G401.6 (cell line): ENCODE measurements at regions not wholly inside any gene's neighbourhood (a gene's known extent, or its start where the extent isn't known, plus 50 kb on each side); places are given as distances from the start of the nearest gene placed in this dataset.

Experiments used
- FAIRE-seq: peaks from 2 replicates; lab custom pipeline; 2012; peaks lifted over from hg19 to GRCh38; lab: Jason Lieb, UNC

DNA sequence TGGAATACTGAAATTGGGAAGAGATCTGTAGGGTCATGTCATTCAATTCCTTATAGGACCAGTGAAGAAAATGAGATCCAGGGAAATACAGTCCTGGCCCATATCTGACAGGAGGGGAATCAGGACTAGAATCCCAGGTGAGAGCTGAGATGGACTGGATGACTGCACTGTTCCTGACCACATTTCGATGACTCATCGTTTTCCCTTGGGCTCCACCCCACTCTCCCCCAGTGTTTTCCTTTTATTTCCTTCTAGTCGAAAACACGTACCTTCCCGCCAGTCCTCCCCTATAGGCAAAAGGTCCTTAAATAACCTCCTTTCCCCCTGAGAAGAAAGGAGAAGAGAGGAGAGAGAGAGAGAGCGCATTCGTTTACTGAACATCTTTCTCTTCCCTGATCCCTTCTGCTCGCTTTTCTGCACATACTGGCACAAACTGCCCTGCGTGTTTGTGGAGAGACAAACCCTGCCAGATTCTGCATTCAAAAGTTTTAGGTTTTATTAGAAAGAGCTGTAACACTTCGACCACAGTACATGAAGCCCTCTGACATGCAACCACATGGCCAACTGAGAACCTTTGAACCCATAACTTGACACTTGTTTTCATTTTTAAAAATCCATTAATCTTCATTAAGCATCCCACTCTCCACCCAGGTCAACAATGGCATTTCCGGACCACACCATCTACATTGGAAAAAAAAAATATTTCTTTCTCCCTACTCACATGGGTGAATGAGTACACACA lies 565.7 kb downstream of the METTL15 start:
- FAIRE-seq: no peak

GRCh38 chr11:28671274-28671673 lies 563.1 kb downstream of the METTL15 start:
- FAIRE-seq: no peak

- FAIRE-seq: no peak
Measured at GRCh38 chr11:28666632-28667031, 558.4 kb downstream of the METTL15 start.

- no peak for FAIRE-seq
Measured at GRCh38 chr11:28659716-28660348, 551.6 kb downstream of the METTL15 start.

DNA sequence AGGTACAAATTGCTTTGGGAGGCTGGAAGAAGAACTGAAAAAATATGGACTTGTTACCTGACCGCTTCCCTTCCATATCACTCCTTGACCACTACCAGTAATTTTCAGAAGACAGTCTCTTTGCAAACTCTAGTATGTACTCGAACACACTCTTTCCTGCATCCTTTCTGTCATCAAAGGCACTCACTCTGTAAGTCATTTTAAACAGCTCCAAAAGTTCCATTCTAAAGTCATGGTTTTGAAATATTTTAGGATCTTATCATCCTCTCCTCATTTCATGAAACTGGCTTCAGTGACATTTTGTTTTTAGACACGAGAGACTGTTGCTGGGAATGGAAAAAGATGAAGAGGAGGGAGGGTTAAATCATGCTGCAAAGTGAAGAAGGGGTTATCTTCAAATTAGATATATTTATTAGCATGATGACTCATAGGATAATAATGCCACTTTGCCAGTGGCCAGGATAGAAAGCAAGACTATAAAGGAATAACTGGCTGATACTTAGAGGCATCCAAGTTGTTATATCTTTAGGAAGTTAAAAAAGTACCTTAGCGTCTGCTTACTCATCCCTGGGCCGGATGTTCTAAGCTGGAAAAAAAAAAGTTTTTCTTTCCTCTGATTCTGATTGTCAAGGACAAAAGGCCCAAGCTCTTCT lies 549.3 kb downstream of the METTL15 start:
- FAIRE-seq: no peak

DNA sequence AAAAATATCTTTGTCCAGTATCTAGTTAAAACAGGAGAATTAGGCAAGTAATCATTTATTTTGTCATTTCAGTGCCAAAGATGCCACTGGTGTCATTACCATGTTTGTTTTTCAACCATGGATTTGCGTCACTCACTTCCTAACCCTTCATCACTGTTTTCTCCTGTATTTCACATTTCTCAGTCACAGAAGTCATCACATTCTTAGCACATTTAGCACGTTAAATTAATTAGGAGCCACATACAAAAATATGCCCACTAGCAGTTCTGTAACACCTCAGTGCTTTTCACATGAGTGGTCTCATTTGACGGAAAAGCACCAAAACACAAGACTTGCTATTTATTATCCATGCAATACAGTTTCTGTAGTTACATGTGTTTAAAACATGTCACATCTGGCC lies 546.0 kb downstream of the METTL15 start:
- FAIRE-seq: no peak

DNA sequence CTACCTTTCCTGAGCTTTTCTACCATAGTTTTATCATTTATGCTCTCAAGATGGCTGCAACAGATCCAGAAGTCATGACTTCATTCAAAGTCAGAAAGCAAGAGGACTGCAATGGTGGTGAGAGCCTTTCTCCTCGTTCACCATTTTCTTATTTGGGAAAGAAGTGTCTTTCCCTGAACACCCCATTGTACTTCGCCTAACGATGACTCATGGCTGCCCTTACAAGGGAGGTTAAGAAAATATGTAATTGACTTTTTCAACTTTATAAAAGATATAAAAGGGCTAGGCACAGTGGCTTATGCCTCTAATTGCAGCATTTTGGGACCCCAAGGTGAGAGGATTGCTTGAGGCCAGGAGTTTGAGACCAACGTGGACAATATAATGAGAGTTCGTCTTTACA lies 541.7 kb downstream of the METTL15 start:
- no peak for FAIRE-seq

DNA sequence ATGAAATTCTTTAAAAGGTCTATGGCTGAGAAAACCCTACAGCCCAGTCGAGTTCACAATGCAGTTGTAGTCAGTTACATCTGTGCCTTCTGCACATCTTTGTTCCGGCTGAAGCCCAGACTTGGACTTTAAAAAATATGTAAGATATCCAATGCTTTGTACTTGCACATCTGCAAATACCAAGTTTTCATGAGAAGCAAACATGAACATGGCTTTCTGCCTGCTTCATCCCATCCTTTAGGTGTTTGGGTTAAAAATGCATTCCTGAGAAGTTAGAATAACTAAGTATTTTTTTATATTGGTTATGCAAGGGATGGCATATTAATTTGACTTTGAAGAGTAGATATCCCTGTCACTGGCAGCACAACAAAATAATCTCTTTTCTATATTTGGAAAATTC lies 528.4 kb downstream of the METTL15 start:
- no peak for FAIRE-seq

- no peak for FAIRE-seq
Measured at GRCh38 chr11:28636033-28636432, 527.8 kb downstream of the METTL15 start.

- FAIRE-seq: no peak
Measured at GRCh38 chr11:28632338-28632737, 524.1 kb downstream of the METTL15 start.

DNA sequence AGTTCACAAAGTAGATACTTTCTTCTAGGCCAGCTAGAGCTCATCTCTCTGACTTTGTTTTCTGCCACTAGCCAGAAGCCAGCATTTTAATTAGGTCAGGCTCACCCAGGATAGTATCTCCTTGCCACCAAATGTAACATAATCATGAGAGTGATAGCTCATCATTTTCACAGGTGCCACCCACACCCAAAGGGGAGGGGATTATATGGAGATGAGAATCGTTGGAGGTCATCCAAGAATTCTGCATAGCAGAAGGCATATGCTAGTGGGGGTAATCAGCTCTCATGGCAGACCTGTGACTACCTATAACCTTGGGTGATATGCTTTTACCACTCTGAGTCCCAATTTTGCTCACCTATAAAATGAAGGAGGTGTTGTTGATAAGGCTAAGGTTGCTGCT lies 523.0 kb downstream of the METTL15 start:
- FAIRE-seq: no peak

DNA sequence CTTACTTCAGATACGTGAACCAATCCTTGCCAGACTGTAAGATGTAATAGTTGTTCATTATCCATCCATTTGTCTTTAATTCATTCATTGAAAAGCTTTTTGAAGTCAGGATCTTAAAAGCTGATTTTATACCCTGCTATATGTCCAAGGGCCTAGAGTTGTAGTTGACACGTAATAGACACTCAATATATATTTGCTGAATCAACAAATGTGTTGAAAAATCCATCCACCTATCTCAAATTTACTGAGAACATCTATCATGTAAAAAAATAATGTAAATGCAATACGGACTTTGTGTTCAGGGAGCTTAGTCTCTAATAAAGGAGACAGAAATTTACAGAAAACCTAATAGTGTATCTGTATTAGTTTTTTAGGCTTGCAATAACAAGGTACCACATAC lies 521.0 kb downstream of the METTL15 start:
- no peak for FAIRE-seq

DNA sequence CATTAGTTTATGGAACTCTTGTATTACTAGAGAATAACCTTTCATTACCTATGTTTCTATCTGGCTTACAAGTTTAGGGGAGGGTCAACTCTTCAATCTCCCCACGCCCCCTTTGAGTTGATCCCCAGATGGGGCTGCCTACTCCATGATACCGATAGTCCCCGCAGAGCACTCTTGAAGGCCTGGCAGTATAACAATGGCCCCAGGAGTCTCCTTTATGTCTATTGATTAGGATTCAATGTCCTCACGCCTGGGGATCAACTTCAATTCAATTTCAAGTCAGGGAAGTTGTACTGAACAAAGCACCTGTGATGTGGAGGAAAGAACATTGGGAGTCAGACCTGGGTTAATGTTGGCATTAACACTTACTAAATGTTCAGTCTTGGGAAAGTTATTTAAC lies 520.2 kb downstream of the METTL15 start:
- no peak for FAIRE-seq

DNA sequence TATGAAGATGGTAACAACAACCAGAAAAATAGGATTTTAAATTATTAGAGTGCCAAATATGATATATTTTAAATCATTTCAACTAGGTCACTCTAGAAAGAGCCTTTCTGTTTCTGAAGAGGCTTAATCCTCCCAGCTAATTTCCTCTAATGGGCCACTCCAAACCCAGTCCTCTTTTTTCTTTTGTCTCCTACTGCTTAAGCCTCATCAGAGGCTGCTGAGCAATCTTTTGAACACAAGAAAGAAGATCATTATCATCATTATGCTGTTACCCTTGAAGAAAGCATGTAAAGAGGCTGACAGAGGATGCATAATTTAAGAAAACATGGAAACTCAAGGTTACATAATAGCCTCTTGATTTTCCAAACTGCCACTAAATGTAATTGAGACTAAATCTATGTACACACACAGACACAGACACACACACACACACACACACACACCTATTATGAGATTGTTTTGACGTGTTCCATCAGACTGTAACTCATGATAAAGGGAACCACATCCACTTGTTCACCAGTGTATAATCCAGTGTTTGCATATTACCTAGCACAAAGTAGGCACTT lies 519.6 kb downstream of the METTL15 start:
- no peak for FAIRE-seq

DNA sequence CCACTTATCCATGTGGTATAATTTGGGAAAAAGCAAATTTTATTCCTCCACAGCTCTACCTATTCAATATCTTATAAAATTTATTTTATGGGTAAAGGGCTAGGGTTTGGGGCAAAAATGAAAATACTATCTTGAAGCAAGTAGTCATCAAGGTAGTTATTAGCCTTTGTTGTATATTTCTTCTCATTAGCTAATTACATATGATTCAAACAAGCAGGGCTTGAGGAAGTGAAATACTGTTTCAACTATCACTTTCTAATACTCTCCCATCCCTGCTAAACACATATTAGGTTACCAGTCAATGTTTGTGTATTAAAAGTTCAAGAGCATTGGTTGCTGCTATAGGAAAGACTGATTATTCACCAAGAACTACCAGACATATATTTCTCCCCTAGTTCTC lies 517.3 kb downstream of the METTL15 start:
- FAIRE-seq: no peak

DNA sequence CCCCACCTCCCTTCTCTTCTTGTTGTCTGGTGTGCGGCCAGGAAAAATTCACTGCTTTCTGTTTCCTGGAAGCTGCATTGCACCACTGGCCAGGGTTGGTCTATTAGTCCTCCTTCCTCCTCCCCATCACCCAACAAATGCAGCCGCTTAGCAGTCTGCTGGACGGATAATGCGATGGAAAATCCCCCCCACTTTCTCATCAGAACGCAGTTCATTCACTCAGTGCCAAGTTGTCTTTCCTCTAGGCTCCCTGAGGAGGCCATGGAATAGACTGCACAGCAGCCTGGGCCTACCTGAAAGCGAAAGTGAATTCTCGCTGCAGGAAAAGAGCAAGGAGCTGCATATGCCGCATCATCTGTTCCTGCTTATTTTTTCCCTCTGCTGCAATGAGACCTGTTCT lies 513.6 kb downstream of the METTL15 start:
- FAIRE-seq: no peak

DNA sequence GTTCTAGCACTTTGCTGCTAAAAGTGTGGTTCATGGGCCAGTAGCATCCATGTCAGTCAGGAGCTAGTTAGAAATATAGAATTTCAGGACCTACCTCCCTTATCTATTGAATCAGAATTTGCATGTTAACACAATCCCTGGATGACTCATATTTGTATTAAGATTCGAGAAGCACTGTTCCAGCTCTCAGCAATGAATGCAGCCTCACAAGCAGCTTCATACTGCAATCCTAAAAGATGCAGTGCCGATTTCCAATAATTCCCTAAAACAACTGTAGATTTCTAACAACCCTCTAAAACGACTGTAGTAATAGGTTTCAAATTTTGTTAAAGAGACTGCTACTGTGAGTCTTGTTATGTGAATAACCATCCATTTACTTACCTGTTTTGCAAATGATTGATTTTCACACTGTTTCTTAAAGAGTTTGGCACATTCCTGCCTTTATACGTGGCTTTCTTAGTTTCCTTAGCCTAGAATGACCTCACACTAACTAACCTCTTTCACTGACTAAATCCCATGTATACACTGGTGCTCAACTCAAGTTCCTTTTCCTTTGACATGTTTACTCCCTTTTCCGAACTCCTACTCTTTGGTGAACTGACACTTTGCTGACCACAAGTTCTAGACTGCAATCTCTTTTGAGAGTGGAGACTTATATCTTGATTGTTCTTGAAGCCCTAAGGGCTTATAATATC lies 511.8 kb downstream of the METTL15 start:
- FAIRE-seq: no peak

- no peak for FAIRE-seq
Measured at GRCh38 chr11:28618416-28618815, 510.2 kb downstream of the METTL15 start.

DNA sequence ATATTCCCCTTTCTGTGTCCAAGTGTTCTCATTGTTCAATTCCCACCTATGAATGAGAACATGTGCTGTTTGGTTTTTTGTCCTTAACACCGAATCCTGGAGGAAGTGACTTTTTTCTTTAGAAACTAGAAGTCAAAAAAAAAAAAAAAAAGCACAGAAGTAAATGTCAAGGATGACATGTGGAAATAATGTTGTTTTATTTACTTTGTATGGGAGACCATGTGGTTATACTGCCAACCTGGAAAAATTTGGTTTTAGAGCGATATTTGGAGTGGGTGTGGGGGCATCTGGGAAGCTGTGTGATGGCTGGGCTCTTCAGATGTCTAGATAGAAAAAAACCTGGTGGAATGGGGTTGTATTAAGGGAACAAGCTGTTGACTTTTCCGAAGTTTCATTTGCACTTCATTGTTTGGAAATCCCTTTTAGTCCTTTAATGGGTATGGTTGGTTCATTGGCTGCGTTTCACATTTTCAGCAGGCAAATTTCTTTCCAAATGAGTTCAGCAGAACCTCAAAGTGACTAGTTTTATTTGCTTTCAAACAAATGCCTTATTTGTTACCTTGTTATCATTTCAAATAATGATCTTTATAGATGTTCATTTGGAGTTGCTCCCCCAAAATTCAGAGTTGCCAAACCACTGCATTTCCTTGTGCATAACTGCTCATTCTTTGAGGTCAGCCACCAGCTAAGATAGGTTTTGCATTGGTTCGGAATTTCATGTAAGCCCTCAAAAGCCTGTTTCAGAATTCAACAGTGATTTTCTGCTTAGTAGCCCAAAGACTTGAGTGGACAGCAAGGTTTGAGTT lies 508.2 kb downstream of the METTL15 start:
- FAIRE-seq: no peak

GRCh38 chr11:28615542-28615941 lies 507.4 kb downstream of the METTL15 start:
- no peak for FAIRE-seq

- no peak for FAIRE-seq
Measured at GRCh38 chr11:28606930-28607329, 498.7 kb downstream of the METTL15 start.

- FAIRE-seq: no peak
Measured at GRCh38 chr11:28599656-28600055, 491.5 kb downstream of the METTL15 start.
